HG03025 (cell line): ENCODE measurements at regions not wholly inside any gene's neighbourhood (a gene's known extent, or its start where the extent isn't known, plus 50 kb on each side); places are given as distances from the start of the nearest gene placed in this dataset.
"Not testable (repeated sequence)": the region's sequence is repeated elsewhere in the genome, so short reads cannot be mapped to it uniquely, and the experiment has no call there.

Experiments used
- ATAC-seq: cut with Tn5 transposase; IDR thresholded peaks from one replicate; pipeline ENCODE4 v1.9.1; 2021; ENCODE audit warnings: mild to moderate bottlenecking, moderate library complexity; ENCODE audit not compliant: unreplicated experiment, low FRiP score

GRCh38 chr14:82011460-82011859, 477.8 kb upstream of the SEL1L start:
- ATAC-seq = no peak

- peak; percentile 67 for ATAC-seq
Observed at GRCh38 chr14:82029038-82029437, 495.4 kb upstream of the SEL1L start.

DNA sequence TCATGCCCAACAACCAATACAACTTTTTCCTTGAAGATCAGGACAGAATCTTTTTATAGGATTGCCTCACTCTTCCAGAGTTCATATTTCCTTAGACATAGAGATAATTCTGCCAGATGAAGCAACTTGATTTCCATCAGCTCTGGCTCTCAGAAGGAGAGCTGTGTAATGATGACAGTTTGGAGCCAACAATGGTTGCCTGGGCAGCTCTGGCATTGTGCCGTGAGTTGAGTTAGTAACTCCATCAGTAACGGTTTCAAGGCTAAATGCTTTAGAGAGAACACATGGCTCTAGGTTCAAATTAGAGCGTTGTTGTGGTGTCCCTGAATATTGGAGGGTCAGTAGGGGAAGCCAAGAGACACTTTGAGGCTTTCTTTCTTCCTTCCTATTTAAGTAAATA, 501.7 kb upstream of the SEL1L start:
- no peak for ATAC-seq

DNA sequence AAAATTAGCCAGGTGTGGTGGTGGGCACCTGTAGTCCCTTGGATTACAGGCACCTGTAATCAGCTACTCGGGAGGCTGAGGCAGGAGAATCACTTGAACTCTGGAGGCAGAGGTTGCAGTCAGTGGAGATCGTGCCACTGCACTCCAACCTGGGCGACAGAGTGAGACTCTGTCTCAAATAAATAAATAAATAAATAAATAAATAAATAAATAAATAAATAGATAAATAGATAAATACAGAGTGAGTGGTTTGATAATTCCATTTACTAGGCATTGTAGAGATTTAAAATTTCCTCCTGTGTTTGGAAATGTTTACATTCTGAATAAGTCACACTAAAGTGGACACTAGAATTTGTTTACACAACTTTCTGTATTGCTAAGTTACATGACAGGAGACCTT, 504.4 kb upstream of the SEL1L start:
- ATAC-seq = not testable (repeated sequence)

GRCh38 chr14:82045339-82045738, 511.7 kb upstream of the SEL1L start:
- no peak for ATAC-seq

GRCh38 chr14:82046512-82047226, 513.0 kb upstream of the SEL1L start:
- no peak for ATAC-seq

DNA sequence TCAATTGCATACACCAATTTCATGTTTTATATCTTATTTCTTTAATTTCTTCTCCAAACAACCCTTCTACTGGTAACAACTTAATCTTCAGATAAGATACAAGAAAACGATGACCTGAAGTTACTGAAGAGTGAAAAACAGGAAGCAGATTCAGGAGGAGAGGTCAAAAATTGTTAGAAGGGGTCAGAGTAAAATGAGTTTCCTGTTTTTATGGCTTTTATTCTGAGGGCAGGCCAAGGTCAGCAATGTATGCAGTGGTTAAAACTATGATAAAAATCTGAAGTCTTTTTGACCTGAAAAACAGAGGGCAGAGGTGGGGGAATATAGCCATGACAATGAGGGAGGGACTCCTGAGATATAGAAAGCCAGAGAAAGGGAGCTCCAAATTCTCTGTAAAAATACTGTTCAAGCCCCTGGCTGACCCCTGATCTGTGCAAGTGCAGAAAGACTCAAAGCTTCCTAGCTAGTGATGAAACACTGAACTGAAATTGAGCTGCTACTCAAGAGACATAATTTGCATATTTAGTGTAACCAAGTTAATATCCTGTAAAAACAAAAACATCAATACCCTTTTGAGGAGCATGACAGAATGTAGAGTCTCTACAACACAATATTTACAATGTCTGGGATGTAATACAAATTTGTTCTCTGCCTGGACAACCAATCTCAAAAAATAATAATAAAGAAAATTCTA, 514.3 kb upstream of the SEL1L start:
- ATAC-seq = no peak

GRCh38 chr14:82052778-82053177, 519.1 kb upstream of the SEL1L start:
- no peak for ATAC-seq

- ATAC-seq = no peak
Observed at GRCh38 chr14:82055515-82056115, 522.0 kb upstream of the SEL1L start.

GRCh38 chr14:82060219-82060618, 526.6 kb upstream of the SEL1L start:
- ATAC-seq = no peak

DNA sequence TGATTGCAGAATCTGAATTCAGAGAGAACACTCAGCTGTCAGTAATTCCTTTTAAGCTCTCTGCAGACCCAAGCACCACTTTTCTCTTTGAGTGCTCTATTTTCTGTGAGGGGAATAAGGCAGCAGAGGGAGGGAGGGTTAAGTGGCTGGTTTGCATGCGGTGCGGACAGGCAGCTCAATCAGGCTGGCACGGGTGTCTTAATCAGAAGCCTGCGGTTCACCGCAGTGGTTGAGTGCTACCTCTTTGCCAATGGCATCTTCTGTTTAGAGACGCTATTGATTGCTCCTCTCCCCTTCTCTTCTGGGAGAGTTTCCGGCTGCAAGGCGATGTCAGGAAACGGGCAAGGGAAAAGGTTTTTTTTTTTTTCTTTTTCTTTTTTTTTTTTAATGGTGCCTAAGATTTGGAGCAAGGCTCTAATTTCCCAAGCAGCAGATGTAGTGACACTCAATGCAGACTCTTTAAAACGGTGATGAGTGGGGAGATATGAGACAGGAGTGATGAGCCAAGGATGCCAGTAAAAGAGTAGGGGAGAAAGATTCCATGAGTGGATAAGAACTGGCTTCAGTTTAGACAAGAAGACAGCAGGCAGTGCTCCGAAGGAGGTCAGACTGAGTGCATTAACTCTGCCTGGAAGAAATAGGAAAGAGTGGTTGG, 533.7 kb upstream of the SEL1L start:
- ATAC-seq = no peak

GRCh38 chr14:82070040-82070439, 536.4 kb upstream of the SEL1L start:
- no peak for ATAC-seq

DNA sequence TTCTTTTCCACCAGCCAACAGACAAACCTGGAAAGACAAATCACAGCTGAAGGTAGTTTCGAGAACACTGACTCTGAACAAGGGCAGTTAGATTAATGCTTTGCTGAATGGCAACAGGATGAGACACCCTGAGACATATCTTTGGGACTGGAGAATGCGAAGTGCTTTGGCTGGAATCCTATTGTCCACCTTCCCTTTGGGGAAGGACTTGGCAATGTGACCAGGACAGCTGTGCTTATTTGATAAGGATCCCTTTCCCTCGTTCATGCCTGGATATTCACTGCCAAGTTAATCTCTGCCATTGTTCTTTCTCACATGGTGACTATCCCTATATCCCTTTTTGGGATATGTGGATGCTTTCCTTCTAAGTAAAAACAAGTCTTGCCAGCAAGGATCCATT, 537.1 kb upstream of the SEL1L start:
- no peak for ATAC-seq

DNA sequence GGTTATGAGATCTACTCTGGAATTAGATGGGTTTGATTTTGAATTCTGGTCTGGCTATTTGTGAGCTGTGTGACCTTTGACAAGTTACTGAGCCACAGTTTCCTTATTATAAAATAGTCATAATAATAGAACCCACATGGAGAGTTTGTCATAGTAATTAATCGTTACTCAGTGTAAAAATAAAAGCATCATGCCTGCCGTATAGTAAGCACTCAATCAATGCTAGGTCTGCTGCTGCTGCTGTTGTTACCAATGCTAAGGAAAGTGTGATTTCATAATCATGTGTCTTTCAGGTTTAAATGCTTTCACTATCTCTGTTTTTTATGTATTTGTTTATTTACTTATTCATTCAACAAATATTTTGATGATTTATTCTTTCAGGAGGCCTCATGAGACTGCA, 539.9 kb upstream of the SEL1L start:
- no peak for ATAC-seq

DNA sequence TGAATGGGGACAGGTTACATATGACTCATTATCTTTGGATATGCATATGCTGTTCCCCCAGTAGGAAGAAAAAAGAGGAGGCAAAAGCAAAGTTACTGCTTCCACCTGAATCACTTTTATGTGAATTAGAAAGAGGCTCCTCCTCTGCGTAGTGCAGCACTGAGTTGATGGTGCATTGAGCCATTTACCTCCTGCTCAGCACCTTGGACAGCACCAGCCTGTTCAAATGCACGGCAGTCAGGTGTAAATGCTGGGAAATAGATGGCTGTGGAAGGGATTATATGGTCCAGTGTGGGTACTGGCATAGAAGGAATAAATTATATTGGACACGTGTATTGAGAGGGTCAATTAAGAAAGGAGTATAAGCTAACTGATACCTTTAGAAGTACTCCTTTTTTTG, 541.9 kb upstream of the SEL1L start:
- no peak for ATAC-seq

- no peak for ATAC-seq
Observed at GRCh38 chr14:82079553-82079952, 545.9 kb upstream of the SEL1L start.

DNA sequence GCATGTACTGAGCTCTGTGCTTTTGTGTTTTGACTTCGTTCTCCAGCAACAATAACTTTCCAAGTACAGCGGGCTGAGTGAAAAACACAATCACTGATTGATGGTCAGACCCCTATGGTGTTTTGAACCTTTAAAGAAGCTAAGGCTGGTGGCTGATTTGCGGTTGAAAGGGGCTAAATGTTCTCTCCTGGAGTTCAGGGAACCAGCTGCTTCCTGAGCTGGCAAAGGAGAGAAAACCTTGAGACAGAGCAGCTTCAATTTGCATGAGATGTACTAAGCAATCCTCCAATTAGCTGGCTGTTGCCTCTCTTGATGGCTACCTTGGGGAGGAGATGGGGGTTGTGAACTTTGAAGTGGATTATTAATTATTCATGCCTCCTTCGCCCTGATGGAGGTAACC, 546.7 kb upstream of the SEL1L start:
- ATAC-seq = no peak

- ATAC-seq = no peak
Observed at GRCh38 chr14:82084813-82085212, 551.2 kb upstream of the SEL1L start.

GRCh38 chr14:82091097-82091496, 557.4 kb upstream of the SEL1L start:
- no peak for ATAC-seq

DNA sequence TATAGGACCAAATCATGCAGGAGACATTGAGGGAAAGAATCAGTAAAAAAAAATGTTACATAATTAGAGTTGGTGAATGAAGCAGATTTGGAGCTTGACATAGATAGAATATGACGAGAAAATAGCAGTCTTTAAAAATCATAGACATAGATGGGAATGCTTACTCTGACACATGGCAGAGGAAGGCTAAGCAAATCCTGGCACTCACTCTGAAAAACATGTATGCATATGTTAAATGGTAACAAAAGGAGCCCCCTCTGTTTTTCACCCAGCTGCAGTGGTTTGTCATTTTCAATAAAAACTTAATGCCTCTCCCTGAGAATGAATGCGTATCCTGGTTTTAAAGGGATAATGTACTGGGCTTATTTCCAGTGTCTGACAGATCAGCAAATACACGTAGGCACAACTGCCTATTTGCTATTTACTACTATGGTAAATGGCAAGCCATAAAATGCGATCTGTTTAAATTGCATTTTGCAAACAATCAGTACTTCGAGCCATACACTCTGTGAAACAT, 561.2 kb upstream of the SEL1L start:
- ATAC-seq = no peak

GRCh38 chr14:82104013-82104412, 570.4 kb upstream of the SEL1L start:
- ATAC-seq = no peak
